ENCODE measurements at regions not wholly inside any gene's neighbourhood (a gene's known extent, or its start where the extent isn't known, plus 50 kb on each side); places are given as distances from the start of the nearest gene placed in this dataset.

DNA sequence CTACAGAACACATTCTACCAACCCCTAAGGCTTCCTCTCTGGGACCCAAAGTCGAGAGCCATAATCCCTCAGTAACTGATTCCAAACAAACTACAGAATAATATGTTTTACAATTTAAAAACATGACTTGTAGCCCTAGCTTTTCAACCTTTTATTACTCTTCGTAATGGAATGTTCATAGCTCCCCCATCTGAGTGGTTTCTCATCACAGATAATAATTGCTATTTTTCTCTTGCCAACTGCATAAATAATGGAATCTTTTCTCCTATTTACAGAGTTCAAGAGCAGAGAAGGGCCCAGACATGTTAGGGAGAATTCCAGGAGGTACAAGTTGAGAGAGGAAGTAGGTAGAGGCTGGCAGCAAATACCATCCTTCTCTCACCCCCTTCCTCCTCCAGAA, 59.9 kb upstream of the CERS6 start:
- TF ChIP-seq POLR2A (IDR thresholded peaks at IDR 0.05; ENCODE audit: low read depth, low read length) (no peak), EZH2 (IDR thresholded peaks at IDR 0.05; ENCODE audit: borderline replicate concordance, low read depth, low read length, severe bottlenecking) (no peak), POLR2AphosphoS5 (IDR thresholded peaks at IDR 0.05; ENCODE audit: insufficient read depth, low read depth, low read length) (no peak), MAX (IDR thresholded peaks at IDR 0.05; ENCODE audit: insufficient read depth, insufficient read length) (no peak), MYC (IDR thresholded peaks at IDR 0.05; ENCODE audit: low read depth, low read length) (no peak), GATA2 (IDR thresholded peaks at IDR 0.05; ENCODE audit: insufficient read depth, insufficient read length, low read depth, low read length) (no peak), FOS (IDR thresholded peaks at IDR 0.05; ENCODE audit: borderline replicate concordance, insufficient read depth, low read length) (no peak)
- TF ChIP-seq, protein P1, sequence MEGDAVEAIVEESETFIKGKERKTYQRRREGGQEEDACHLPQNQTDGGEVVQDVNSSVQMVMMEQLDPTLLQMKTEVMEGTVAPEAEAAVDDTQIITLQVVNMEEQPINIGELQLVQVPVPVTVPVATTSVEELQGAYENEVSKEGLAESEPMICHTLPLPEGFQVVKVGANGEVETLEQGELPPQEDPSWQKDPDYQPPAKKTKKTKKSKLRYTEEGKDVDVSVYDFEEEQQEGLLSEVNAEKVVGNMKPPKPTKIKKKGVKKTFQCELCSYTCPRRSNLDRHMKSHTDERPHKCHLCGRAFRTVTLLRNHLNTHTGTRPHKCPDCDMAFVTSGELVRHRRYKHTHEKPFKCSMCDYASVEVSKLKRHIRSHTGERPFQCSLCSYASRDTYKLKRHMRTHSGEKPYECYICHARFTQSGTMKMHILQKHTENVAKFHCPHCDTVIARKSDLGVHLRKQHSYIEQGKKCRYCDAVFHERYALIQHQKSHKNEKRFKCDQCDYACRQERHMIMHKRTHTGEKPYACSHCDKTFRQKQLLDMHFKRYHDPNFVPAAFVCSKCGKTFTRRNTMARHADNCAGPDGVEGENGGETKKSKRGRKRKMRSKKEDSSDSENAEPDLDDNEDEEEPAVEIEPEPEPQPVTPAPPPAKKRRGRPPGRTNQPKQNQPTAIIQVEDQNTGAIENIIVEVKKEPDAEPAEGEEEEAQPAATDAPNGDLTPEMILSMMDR (IDR thresholded peaks at IDR 0.05; ENCODE audit: extremely low read depth in 1 of 2, insufficient read depth in 1 of 2, low read depth in 1 of 2, low read length in 2 of 2), result no peak

Measured in endothelial cell of umbilical vein (primary cell).